Activated naive CD8-positive, alpha-beta T cell treated with anti-CD3 and anti-CD28 coated beads, Interleukin-2, amount 50 U/mL, for 24 hours (primary cell): ENCODE measurements at regions not wholly inside any gene's neighbourhood (a gene's known extent, or its start where the extent isn't known, plus 50 kb on each side); places are given as distances from the start of the nearest gene placed in this dataset.

Experiments used
- ATAC-seq: fragments of 150-1000 bp; cut with Tn5 transposase; one replicate; pipeline ENCODE4 v1.10.0; 2021
- DNase-seq: peaks from one replicate; pipeline ENCODE4 v3.0.0; 2021
- H3K27ac Mint-ChIP-seq: one replicate; pipeline ENCODE4 v1.8.0; 2021; ENCODE audit warnings: mild to moderate bottlenecking, mixed read lengths
- H3K27me3 Mint-ChIP-seq: one replicate; pipeline ENCODE4 v1.8.0; 2021; ENCODE audit warnings: mixed read lengths
- H3K36me3 Mint-ChIP-seq: one replicate; pipeline ENCODE4 v1.8.0; 2021; ENCODE audit warnings: low read depth, mixed read lengths
- H3K4me1 Mint-ChIP-seq: one replicate; pipeline ENCODE4 v1.8.0; 2021; ENCODE audit warnings: mixed read lengths
- H3K4me3 Mint-ChIP-seq: one replicate; pipeline ENCODE4 v1.8.0; 2021; ENCODE audit warnings: mild to moderate bottlenecking, moderate library complexity, mixed read lengths
- H3K9me3 Mint-ChIP-seq: one replicate; pipeline ENCODE4 v1.8.0; 2021; ENCODE audit warnings: mixed read lengths

GRCh38 chr9:29657821-29658220 is 2084.5 kb upstream of the C9orf72 start:
- Mint-ChIP-seq H3K4me1 (no peaks in the 10 kb centered on the region), H3K4me3 (no peak overlapping the region), H3K27me3 (no peaks in the 10 kb centered on the region), H3K9me3 (peaks cover 3% of the 10 kb centered on the region), H3K36me3 (no peaks in the 10 kb centered on the region), H3K27ac (no peak overlapping the region)
- no peak for ATAC-seq
- DNase-seq, result no peak

GRCh38 chr9:29659014-29659413 is 2085.7 kb upstream of the C9orf72 start:
- Mint-ChIP-seq H3K4me1 (no peaks in the 10 kb centered on the region), H3K27me3 (no peaks in the 10 kb centered on the region), H3K9me3 (peaks cover 8% of the 10 kb centered on the region), H3K27ac (no peak overlapping the region), H3K36me3 (no peaks in the 10 kb centered on the region), H3K4me3 (no peak overlapping the region)
- ATAC-seq (no peak), DNase-seq (no peak)

- Mint-ChIP-seq H3K4me3 (no peak overlapping the region), H3K4me1 (no peaks in the 10 kb centered on the region), H3K9me3 (peaks cover 11% of the 10 kb centered on the region), H3K27me3 (no peaks in the 10 kb centered on the region), H3K27ac (no peak overlapping the region), H3K36me3 (no peaks in the 10 kb centered on the region)
- DNase-seq (no peak), ATAC-seq (no peak)
Measured at GRCh38 chr9:29659736-29660135, 2086.5 kb upstream of the C9orf72 start.

GRCh38 chr9:29668732-29669131 is 2095.5 kb upstream of the C9orf72 start:
- ATAC-seq, result no peak
- no peak for DNase-seq
- Mint-ChIP-seq H3K4me3 (no peak overlapping the region), H3K36me3 (no peaks in the 10 kb centered on the region), H3K27me3 (no peaks in the 10 kb centered on the region), H3K27ac (no peak overlapping the region), H3K9me3 (peaks cover 17% of the 10 kb centered on the region), H3K4me1 (no peaks in the 10 kb centered on the region)

- Mint-ChIP-seq H3K4me1 (no peaks in the 10 kb centered on the region), H3K27ac (no peak overlapping the region), H3K36me3 (no peaks in the 10 kb centered on the region), H3K27me3 (no peaks in the 10 kb centered on the region), H3K4me3 (no peak overlapping the region), H3K9me3 (peaks cover 11% of the 10 kb centered on the region)
- no peak for DNase-seq
- ATAC-seq, result no peak
Measured at GRCh38 chr9:29669613-29670012, 2096.3 kb upstream of the C9orf72 start.

- Mint-ChIP-seq H3K9me3 (peaks cover 13% of the 10 kb centered on the region), H3K27ac (no peak overlapping the region), H3K27me3 (no peaks in the 10 kb centered on the region), H3K36me3 (no peaks in the 10 kb centered on the region), H3K4me1 (no peaks in the 10 kb centered on the region), H3K4me3 (no peak overlapping the region)
- no peak for ATAC-seq
- DNase-seq, result no peak
Measured at GRCh38 chr9:29685531-29685930, 2112.2 kb upstream of the C9orf72 start.

GRCh38 chr9:29691145-29691544 is 2117.9 kb upstream of the C9orf72 start:
- DNase-seq (no peak), ATAC-seq (no peak)
- no peak overlapping the region for H3K27ac Mint-ChIP-seq
- peaks cover 12% of the 10 kb centered on the region for H3K9me3 Mint-ChIP-seq
- no peaks in the 10 kb centered on the region for H3K27me3 Mint-ChIP-seq
- no peaks in the 10 kb centered on the region for H3K4me1 Mint-ChIP-seq
- no peak overlapping the region for H3K4me3 Mint-ChIP-seq
- H3K36me3 Mint-ChIP-seq, result no peaks in the 10 kb centered on the region

- H3K27me3 Mint-ChIP-seq, result no peaks in the 10 kb centered on the region
- no peak overlapping the region for H3K27ac Mint-ChIP-seq
- H3K4me1 Mint-ChIP-seq, result no peaks in the 10 kb centered on the region
- no peak for DNase-seq
- no peaks in the 10 kb centered on the region for H3K36me3 Mint-ChIP-seq
- H3K9me3 Mint-ChIP-seq, result peaks cover 12% of the 10 kb centered on the region
- no peak overlapping the region for H3K4me3 Mint-ChIP-seq
- peak; percentile 33 for ATAC-seq
Measured at GRCh38 chr9:29691758-29692407, 2118.6 kb upstream of the C9orf72 start.

- ATAC-seq, result no peak
- Mint-ChIP-seq H3K27me3 (no peaks in the 10 kb centered on the region), H3K4me3 (no peak overlapping the region), H3K9me3 (peaks cover 8% of the 10 kb centered on the region), H3K4me1 (no peaks in the 10 kb centered on the region), H3K27ac (no peak overlapping the region), H3K36me3 (no peaks in the 10 kb centered on the region)
- DNase-seq, result no peak
Measured at GRCh38 chr9:29697011-29697410, 2123.7 kb upstream of the C9orf72 start.

GRCh38 chr9:29701559-29701958 is 2128.3 kb upstream of the C9orf72 start:
- Mint-ChIP-seq H3K4me1 (no peaks in the 10 kb centered on the region), H3K4me3 (no peak overlapping the region), H3K27ac (no peak overlapping the region), H3K27me3 (no peaks in the 10 kb centered on the region), H3K36me3 (no peaks in the 10 kb centered on the region), H3K9me3 (no peaks in the 10 kb centered on the region)
- ATAC-seq, result no peak
- no peak for DNase-seq

- Mint-ChIP-seq H3K36me3 (no peaks in the 10 kb centered on the region), H3K4me3 (no peak overlapping the region), H3K4me1 (no peaks in the 10 kb centered on the region), H3K27ac (no peak overlapping the region), H3K9me3 (no peaks in the 10 kb centered on the region), H3K27me3 (no peaks in the 10 kb centered on the region)
- DNase-seq (no peak), ATAC-seq (no peak)
Measured at GRCh38 chr9:29701971-29702370, 2128.7 kb upstream of the C9orf72 start.

- Mint-ChIP-seq H3K4me3 (no peak overlapping the region), H3K27ac (no peak overlapping the region), H3K9me3 (peaks cover 4% of the 10 kb centered on the region), H3K36me3 (no peaks in the 10 kb centered on the region), H3K4me1 (no peaks in the 10 kb centered on the region), H3K27me3 (no peaks in the 10 kb centered on the region)
- ATAC-seq (no peak), DNase-seq (no peak)
Measured at GRCh38 chr9:29714860-29715259, 2141.6 kb upstream of the C9orf72 start.

- DNase-seq, result no peak
- Mint-ChIP-seq H3K4me3 (no peak overlapping the region), H3K4me1 (no peaks in the 10 kb centered on the region), H3K9me3 (peaks cover 7% of the 10 kb centered on the region), H3K36me3 (no peaks in the 10 kb centered on the region), H3K27me3 (no peaks in the 10 kb centered on the region), H3K27ac (no peak overlapping the region)
- no peak for ATAC-seq
Measured at GRCh38 chr9:29717631-29718030, 2144.3 kb upstream of the C9orf72 start.

- no peak overlapping the region for H3K4me3 Mint-ChIP-seq
- H3K9me3 Mint-ChIP-seq, result peaks cover 19% of the 10 kb centered on the region
- ATAC-seq (no peak), DNase-seq (no peak)
- H3K27me3 Mint-ChIP-seq, result no peaks in the 10 kb centered on the region
- H3K27ac Mint-ChIP-seq, result no peak overlapping the region
- H3K4me1 Mint-ChIP-seq, result no peaks in the 10 kb centered on the region
- H3K36me3 Mint-ChIP-seq, result no peaks in the 10 kb centered on the region
Measured at GRCh38 chr9:29730163-29730562, 2156.9 kb upstream of the C9orf72 start.

- Mint-ChIP-seq H3K4me1 (no peaks in the 10 kb centered on the region), H3K27ac (no peak overlapping the region), H3K9me3 (peaks cover 7% of the 10 kb centered on the region), H3K27me3 (no peaks in the 10 kb centered on the region), H3K36me3 (no peaks in the 10 kb centered on the region), H3K4me3 (no peak overlapping the region)
- no peak for DNase-seq
- ATAC-seq, result no peak
Measured at GRCh38 chr9:29740518-29740917, 2167.2 kb upstream of the C9orf72 start.

- Mint-ChIP-seq H3K27me3 (no peaks in the 10 kb centered on the region), H3K27ac (no peak overlapping the region), H3K9me3 (peaks cover 7% of the 10 kb centered on the region), H3K4me3 (no peak overlapping the region), H3K4me1 (no peaks in the 10 kb centered on the region), H3K36me3 (no peaks in the 10 kb centered on the region)
- no peak for ATAC-seq
- no peak for DNase-seq
Measured at GRCh38 chr9:29741169-29741568, 2167.9 kb upstream of the C9orf72 start.
